HuH-7 (cell line): ENCODE measurements at regions not wholly inside any gene's neighbourhood (a gene's known extent, or its start where the extent isn't known, plus 50 kb on each side); places are given as distances from the start of the nearest gene placed in this dataset.
"Not testable (repeated sequence)": the region's sequence is repeated elsewhere in the genome, so short reads cannot be mapped to it uniquely, and the experiment has no call there.

Experiments
- DNase-seq: peaks from one replicate; pipeline ENCODE4 v3.0.0; 2011; ENCODE audit warnings: low spot score

- DNase-seq: no peak
Measured at GRCh38 chr6:14571001-14571400, 453.4 kb downstream of the CD83 start.

GRCh38 chr6:14571746-14572145, 454.2 kb downstream of the CD83 start:
- DNase-seq: no peak

DNA sequence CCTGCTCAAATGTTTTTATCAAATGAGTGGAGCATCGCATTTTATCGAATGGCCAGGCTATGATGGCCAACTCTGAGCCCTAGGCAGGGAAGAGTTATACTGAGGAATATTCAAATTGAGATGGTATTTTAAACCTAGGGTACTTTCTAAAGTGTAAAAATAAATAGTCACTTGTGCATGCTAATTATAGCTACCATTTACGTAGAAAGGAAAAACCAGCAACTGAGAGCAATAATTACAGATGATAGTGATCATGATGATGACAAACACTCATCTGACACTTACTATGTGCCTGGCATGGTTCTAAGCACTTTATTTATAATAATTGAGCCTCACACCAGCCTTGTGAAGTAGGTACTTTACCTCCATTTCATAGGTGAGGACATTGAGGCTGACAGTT, 455.7 kb downstream of the CD83 start:
- DNase-seq: no peak

DNA sequence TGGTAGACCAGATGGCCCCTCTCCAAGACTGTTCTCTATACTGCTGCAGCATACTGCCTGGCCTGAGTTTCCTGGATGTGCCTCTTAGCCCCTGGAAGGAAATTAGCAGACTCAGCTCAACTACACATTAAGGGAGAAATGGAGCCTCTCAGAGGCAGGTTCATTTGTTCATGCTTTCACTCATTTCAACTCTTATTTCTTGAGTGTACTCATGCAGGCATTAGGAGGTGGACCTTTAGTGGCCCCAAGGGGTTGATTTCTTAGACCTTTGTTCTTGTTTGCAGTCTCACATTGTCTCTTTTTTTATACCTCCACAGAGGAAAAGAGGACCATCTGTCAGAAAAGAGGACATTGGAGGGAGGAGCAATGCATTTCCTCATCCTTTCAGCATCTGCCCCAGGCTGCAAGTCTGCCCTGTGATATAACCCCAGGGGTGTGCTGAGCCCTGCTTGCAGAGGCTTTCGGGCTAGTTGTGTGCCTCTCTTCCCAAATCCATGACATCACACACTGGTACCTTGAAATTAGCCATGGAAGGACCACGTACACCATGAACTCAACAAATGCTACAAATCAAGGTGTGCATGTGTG, 456.2 kb downstream of the CD83 start:
- no peak for DNase-seq

- no peak for DNase-seq
Measured at GRCh38 chr6:14575961-14576360, 458.4 kb downstream of the CD83 start.

DNA sequence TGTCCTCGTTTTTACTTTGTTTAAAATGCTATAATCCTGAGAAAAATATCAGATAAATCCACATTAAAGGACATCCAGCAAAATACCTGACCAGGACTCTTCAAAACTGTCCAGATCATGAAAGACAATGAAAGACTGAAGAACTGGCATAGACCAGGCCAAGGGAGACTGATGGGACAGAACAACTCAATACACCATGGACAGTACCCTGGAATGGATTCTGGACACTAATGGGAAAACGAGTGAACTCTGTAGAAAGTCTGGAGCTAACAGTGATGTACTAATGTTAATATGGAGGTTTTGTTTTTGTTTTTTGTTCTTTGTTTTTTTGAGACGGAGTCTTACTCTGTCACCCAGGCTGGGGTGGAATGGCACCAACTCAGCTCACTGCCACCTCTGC, 461.4 kb downstream of the CD83 start:
- no peak for DNase-seq

- no peak for DNase-seq
Measured at GRCh38 chr6:14582749-14583148, 465.2 kb downstream of the CD83 start.

DNA sequence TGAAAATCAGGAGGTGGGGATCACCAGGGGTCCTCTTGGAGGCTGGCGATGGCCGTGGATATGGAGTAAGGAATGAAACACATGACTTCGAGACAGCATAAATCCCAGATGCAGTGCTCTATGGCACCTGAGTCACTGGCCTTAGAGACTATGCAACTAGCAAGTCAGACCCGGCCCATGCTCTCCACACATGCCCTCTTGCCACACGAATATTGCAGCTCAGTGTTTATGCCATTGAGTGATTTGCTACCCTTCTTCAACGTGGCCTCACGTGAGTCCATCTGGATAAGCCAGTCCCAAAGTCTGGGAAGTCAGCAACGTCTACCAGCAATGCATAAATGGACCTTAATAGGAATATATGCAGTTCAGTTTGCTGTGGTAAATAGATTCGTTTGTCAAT, 466.3 kb downstream of the CD83 start:
- no peak for DNase-seq

DNA sequence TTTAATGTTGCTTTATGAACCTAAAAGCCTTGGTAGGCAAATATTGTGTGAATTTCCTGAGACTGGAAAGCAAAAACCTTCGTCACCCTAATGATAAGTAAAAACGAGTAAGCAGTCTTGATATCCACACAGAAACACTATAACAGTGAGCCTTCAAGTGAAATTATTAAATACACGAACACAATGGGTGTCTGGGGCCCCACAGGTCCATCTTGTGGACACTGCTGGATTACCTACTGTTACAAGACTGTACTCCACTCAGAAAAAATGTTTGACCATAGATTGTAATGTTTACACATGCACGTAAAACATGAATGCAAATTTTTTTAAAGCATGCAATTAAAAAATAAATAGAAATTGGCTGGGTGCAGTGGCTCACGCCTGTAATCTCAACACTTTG, 466.9 kb downstream of the CD83 start:
- no peak for DNase-seq

DNA sequence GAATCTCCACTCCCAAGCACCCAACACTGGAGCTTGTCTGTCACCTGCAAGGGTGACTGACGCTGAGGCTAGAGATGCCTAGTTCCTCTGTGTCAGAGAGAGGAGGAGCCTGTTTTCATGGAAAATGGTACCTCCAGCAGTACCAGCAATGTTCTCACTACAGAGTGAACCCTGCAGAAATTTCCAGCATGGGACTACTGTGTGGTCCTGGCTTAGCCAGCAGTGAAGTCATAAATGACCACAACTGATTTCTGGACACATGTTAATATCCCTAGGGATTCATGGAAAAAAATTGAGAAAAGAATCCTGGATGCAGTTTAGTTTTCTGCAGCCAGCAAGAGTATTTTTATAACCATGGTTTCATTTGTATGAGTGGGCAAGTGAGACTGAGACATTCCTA, 468.1 kb downstream of the CD83 start:
- DNase-seq: no peak

GRCh38 chr6:14589175-14589574, 471.6 kb downstream of the CD83 start:
- no peak for DNase-seq

GRCh38 chr6:14590586-14590985, 473.0 kb downstream of the CD83 start:
- DNase-seq: no peak

DNA sequence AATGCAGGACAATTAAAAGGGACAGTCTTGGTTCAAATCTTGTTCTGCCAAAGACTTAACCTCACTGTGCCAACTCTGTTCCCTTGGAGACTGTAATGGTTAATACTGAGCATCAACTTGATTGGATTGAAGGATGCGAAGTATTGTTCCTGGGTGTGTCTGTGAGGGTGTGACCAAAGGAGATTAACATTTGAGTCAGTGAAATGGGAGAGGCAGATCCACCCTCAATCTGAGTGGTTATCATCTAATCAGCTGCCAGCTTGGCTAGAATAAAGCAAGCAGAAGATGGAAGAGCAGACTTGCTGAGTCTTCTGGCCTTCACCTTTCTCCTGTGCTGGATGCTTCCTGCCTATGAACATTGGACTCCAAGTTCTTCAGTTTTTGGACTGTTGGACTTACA, 474.4 kb downstream of the CD83 start:
- DNase-seq: no peak

DNA sequence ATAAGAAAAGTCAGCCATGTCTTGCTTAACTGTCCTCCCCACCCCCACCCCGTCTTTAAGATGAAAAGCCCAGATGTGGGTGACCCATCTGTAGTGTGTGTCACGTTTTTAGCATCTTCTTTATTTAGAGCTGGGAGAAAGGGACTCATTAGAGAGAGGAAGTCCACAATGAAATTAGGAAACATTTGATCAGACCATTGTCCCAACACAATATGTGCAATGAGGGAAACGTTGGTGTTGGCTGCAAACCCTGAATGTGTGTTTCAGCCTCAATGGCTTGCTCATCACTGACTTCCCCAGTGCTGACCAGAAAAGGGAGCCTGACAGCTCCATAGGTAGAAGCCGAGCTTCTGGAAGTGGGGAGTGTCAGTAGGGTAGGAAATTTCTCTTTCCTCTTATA, 475.7 kb downstream of the CD83 start:
- DNase-seq: no peak

DNA sequence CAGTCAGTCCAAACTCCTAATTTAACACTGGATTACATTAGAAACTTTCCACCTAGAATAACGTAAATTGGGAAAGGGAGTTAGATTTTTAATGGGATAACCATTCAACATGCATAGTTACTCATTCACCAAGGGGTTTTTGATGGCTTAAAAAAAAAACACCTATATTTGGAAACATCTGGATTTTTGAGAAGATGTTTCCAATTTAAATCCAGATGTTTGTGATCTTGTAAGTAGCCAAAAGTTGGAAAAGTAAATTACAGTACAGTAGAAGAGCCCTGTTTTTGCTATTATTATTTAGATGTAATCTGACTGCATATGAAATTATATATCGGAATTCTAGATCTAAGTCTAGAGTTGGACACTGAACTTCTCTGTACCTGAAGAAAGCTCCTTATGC, 478.2 kb downstream of the CD83 start:
- DNase-seq: no peak

DNA sequence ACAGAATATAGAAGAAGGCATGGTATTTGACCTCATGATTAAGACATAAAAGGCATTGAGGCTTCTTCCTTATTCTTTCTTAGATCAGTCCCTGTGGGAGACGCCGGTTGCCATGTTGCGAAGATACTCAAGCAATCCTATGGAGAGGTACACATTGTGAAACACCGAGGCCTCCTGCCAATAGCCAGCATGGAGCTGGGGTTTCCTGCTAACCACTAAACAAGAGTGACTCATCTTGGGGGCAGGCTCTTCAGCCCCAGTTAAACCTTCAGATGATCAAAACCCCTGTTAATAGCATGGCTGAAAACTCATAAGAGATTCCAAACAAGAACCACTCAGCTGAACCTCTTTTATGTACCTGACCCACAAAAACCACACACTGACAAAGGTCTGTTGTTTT, 478.8 kb downstream of the CD83 start:
- DNase-seq: no peak

- DNase-seq: no peak
Measured at GRCh38 chr6:14597090-14597489, 479.5 kb downstream of the CD83 start.

DNA sequence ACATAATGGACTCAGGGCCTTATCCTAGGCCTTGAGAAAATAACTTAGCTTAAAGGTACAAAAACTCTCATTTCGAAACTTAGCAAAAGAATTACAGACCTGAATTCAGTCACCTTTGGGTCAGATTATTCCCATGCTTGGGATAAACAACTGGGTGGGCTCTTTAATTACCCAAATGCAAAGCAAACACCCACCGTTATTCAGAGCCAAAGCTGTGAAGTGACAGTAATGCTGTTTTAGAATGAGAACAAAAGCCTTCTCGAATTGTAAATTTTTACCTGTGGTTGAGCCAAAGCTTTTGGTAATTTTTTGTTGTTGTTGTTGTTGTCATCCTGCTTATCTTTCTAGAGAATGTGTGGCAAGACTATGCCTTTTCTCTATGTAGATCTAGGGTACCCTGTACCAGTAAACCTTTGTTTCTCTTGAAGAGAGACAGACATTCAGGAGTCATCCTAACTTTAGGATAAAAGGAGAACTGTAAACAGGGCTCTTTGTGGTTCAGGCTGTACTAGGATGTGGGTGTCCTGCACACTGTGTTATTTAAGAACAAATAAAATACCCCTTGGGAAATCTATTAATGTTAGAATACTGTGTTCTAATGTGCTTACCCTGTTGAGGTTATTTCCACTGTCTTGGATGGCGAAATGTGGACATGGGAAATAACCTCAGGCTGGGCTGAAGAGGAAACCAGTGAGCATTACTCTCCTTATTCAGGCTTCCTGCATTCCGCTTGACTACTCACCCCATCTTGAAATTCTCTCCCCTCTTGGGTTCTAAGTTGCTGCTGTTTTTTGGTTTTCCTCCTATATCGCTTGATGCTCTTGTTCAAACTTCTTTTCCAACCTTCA, 480.7 kb downstream of the CD83 start:
- DNase-seq: no peak

DNA sequence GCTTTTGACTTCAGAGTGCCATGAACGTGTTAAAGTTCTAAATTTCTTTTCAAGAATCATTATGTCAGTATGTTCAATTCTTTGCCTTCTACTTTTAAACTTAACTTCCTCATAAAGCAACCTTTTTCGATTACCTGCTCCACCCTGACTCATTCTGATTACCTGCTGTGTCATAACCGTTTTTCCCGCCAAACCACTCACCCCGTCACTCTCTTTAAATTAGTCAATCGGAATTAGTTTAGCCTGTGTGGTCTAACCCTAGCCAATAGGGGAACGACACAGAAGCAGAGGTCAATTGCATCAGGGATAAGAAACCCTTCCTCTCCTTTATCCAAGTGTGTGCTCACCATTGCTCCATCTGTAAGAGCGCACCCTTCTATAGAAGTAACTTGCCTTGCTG, 482.7 kb downstream of the CD83 start:
- DNase-seq: not testable (repeated sequence)

DNA sequence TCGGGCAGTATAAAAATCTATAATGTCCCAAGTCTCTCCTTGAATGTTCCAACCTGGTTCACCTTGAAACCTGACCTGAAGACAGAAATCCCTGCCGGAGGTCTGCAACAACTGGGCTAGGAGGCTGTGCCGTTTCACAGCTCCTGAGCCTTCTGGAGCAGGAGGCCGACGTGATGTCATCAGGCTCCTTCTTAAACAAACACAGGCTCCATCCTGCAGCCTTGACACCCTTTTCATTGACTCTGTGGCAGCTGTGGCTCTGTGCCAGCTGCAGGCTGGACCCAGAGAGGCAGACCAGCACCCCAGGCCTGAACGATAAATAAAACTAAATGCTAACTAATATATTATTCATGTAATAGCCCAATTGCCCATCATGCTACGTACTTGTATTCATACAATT, 483.9 kb downstream of the CD83 start:
- DNase-seq: peak; percentile 7

- DNase-seq: no peak
Measured at GRCh38 chr6:14606353-14606752, 488.8 kb downstream of the CD83 start.

GRCh38 chr6:14610141-14610540, 492.6 kb downstream of the CD83 start:
- DNase-seq: no peak

GRCh38 chr6:14612016-14612980, 494.7 kb downstream of the CD83 start:
- no peak for DNase-seq
